ENCODE measurements at regions not wholly inside any gene's neighbourhood (a gene's known extent, or its start where the extent isn't known, plus 50 kb on each side); places are given as distances from the start of the nearest gene placed in this dataset.

DNA sequence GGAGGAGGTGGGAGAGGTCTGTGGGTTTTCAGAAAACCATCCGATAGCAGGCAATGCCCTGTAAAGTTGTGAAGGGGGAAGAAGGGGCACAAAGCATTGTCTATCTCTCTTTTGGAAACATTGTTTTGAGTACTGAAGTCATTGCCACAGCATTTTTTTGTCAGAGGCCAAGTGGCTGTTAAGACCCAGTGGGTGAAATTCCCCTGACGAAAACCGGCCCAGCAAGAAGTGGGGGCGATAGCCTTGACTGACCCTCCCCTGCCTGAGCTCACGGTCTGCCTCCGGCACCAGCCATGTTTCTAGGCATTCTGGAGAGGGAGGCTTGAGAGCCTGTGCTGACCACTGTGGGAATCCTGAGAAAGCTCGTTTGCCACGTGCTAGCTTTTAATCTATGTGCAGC lies 144.7 kb downstream of the RPS24 start:
- ATAC-seq (ENCODE audit: low FRiP score in 2 of 2) (peak in 1 of 2 donors; percentile 3), DNase-seq (peak in 1 of 2 donors; percentile 43)
- no peaks in the 10 kb centered on the region for H3K9me3 ChIP-seq
- peaks cover 3 to 19% (median 16%) of the 10 kb centered on the region in 4 donors for H3K4me1 ChIP-seq
- TF ChIP-seq POLR2A (IDR thresholded peaks at IDR 0.05) = no peak
- TF ChIP-seq, protein P1, sequence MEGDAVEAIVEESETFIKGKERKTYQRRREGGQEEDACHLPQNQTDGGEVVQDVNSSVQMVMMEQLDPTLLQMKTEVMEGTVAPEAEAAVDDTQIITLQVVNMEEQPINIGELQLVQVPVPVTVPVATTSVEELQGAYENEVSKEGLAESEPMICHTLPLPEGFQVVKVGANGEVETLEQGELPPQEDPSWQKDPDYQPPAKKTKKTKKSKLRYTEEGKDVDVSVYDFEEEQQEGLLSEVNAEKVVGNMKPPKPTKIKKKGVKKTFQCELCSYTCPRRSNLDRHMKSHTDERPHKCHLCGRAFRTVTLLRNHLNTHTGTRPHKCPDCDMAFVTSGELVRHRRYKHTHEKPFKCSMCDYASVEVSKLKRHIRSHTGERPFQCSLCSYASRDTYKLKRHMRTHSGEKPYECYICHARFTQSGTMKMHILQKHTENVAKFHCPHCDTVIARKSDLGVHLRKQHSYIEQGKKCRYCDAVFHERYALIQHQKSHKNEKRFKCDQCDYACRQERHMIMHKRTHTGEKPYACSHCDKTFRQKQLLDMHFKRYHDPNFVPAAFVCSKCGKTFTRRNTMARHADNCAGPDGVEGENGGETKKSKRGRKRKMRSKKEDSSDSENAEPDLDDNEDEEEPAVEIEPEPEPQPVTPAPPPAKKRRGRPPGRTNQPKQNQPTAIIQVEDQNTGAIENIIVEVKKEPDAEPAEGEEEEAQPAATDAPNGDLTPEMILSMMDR (IDR thresholded peaks at IDR 0.05) = no peak
- TF ChIP-seq EP300 (IDR thresholded peaks at IDR 0.05) = no peak
- no peak for TF ChIP-seq POLR2AphosphoS5 (IDR thresholded peaks at IDR 0.05)
- WGBS, 2 donors = 66 to 69% methylated on average over 8 of the region's 8 CpGs
- no peak overlapping the region for H3K4me3 ChIP-seq
- no peak overlapping the region for H3K27ac ChIP-seq
- no peaks in the 10 kb centered on the region for H3K27me3 ChIP-seq
- no peaks in the 10 kb centered on the region for H3K36me3 ChIP-seq

- H3K27me3 ChIP-seq = no peaks in the 10 kb centered on the region
- no peaks in the 10 kb centered on the region for H3K36me3 ChIP-seq
- H3K4me3 ChIP-seq = no peak overlapping the region
- H3K27ac ChIP-seq = no peak overlapping the region
- ATAC-seq (ENCODE audit: low FRiP score in 2 of 2) = peak; percentile 36 to 72
- TF ChIP-seq POLR2A (IDR thresholded peaks at IDR 0.05) (no peak), EP300 (IDR thresholded peaks at IDR 0.05) (no peak), POLR2AphosphoS5 (IDR thresholded peaks at IDR 0.05) (no peak)
- TF ChIP-seq, protein P1 (IDR thresholded peaks at IDR 0.05) = no peak
- H3K4me1 ChIP-seq = peaks cover 3 to 19% (median 14%) of the 10 kb centered on the region in 4 donors
- DNase-seq = peak in 1 of 2 donors; percentile 80
- 40 to 45% methylated on average over 7 of the region's 7 CpGs for WGBS, 2 donors
- H3K9me3 ChIP-seq = no peaks in the 10 kb centered on the region
Observed at GRCh38 chr10:78178940-78179339, 145.3 kb downstream of the RPS24 start.

GRCh38 chr10:78179886-78180705 lies 146.4 kb downstream of the RPS24 start:
- H3K27ac ChIP-seq = no peak overlapping the region
- TF ChIP-seq, protein P1 (IDR thresholded peaks at IDR 0.05) = no peak
- no peak for TF ChIP-seq EP300 (IDR thresholded peaks at IDR 0.05)
- TF ChIP-seq POLR2AphosphoS5 (IDR thresholded peaks at IDR 0.05) = no peak
- TF ChIP-seq POLR2A (IDR thresholded peaks at IDR 0.05) = no peak
- H3K9me3 ChIP-seq = no peaks in the 10 kb centered on the region
- H3K36me3 ChIP-seq = no peaks in the 10 kb centered on the region
- no peaks in the 10 kb centered on the region for H3K27me3 ChIP-seq
- no peak for DNase-seq
- no peak for ATAC-seq (ENCODE audit: low FRiP score in 2 of 2)
- WGBS, 2 donors = 69 to 74% methylated on average over 14 to 22 of the region's 22 CpGs
- no peak overlapping the region for H3K4me3 ChIP-seq
- peaks cover 7 to 20% (median 13%) of the 10 kb centered on the region in 4 donors for H3K4me1 ChIP-seq

- TF ChIP-seq, protein P1 (IDR thresholded peaks at IDR 0.05) = no peak
- TF ChIP-seq POLR2AphosphoS5 (IDR thresholded peaks at IDR 0.05) = no peak
- TF ChIP-seq EP300 (IDR thresholded peaks at IDR 0.05) = no peak
- TF ChIP-seq POLR2A (IDR thresholded peaks at IDR 0.05) = no peak
- Histone ChIP-seq H3K9me3 (no peaks in the 10 kb centered on the region), H3K36me3 (no peaks in the 10 kb centered on the region), H3K27me3 (no peaks in the 10 kb centered on the region), H3K4me3 (no peak overlapping the region), H3K4me1 (peaks cover 9 to 23% (median 19%) of the 10 kb centered on the region in 4 donors), H3K27ac (no peak overlapping the region)
- DNase-seq (no peak), ATAC-seq (ENCODE audit: low FRiP score in 2 of 2) (no peak)
- WGBS, 2 donors = 93 to 94% methylated on average over 6 of the region's 6 CpGs
Observed at GRCh38 chr10:78181381-78182055, 147.9 kb downstream of the RPS24 start.
